Smooth muscle cell of the brain vasculature (primary cell): ENCODE measurements at regions not wholly inside any gene's neighbourhood (a gene's known extent, or its start where the extent isn't known, plus 50 kb on each side); places are given as distances from the start of the nearest gene placed in this dataset.

Source experiments
- DNase-seq: peaks from one replicate; pipeline ENCODE4 v3.0.0-alpha.2; 2012; ENCODE audit warnings: low read depth, low spot score

GRCh38 chr16:87126403-87127025, 190.7 kb downstream of the C16orf95 start:
- no peak for DNase-seq

- DNase-seq, result peak; percentile 91
Observed at GRCh38 chr16:87127061-87127765, 190.0 kb downstream of the C16orf95 start.

- DNase-seq, result no peak
Observed at GRCh38 chr16:87127766-87128147, 189.4 kb downstream of the C16orf95 start.

DNA sequence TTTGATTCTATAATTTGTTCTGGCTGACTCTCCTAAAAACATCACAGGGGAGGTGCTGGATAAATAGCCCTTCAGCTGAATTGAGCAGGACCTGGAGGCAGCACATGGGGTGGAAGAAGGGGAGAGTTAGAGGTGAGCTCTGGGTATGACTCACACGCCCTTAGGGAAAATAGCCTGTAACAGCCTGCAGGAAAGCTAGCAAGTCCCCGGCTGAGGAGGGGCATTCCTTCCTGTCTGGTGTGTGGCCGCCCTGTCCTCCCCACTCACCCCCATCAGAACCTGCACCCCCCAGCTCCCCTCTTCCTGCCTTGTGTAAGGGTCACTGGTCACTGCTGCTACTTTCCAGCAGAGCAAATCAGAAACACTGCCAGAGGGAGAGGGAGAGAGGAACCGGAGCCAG, 187.4 kb downstream of the C16orf95 start:
- peak; percentile 78 for DNase-seq

DNA sequence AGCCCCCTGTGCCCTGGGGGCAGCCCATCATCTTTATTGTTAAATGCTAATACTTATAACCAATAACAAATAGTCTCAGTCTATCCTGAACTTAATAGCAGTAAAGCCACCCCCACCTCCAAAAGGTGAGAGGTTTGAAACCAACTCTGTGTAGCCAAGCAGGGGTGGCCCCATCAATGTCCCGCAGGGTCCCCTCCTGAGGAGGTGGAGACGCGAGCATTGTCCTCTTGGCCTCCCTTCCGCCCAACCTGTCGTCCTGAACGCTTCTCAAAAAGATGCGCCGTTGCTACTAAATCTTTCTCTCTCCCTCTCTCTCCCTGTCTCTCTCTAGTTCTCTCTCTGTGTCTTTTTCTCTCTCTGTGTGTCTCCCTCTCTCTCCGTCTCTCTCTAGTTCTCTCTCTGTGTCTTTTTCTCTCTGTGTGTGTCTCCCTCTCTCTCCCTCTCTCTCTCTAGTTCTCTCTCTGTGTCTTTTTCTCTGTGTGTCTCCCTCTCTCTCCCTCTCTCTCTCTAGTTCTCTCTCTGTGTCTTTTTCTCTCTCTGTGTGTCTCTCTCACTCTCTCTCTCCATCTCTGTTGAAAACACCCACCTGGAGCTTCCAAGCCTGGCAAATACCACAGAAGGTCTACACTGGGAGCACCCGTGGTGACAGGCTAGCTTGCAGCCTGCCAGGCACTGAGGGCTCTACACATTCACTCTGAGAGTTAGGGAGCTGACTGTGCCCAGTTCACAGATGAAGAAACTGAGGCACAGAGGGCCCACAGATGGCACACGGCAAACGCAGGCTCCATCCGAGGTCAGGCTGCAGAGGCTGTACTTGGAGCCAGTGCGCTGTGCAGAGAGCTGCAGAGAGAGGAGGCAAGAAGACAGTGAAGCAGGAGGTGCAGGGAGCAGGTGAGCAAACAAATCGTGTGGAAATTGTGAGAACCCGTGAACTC, 185.9 kb downstream of the C16orf95 start:
- no peak for DNase-seq

GRCh38 chr16:87131996-87132345, 185.2 kb downstream of the C16orf95 start:
- DNase-seq, result no peak

DNA sequence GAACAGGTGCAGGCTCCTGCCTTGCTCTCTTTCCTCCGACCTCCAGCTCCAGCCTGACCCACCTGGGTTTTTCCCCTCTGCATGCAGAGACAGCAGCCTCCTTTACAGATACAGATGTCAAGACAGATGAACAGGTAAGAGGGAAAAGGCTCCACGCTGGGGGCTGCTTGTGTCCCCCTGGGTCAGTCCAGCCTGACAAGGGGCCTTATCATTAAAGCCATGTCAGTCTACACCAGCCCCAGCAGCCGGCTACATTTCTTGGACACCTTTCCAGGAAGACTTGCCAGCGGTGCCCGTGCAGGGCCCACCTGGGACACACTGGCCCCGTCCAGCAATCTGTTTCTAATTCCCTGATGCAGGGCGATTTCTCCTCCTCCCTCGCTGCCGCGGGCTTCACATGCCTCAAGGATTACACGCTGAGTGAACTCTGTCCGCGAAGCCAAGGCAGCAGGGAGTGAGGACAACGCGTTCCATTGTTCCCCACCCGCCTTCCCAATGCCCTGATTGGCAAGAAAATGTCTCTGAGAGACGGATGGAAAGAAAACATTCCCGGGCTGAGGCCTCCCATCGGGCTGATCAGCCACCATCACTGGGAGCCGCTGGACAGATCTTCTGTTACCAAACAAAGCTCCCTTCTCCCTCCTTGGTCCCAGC, 184.7 kb downstream of the C16orf95 start:
- peak; percentile 95 for DNase-seq

GRCh38 chr16:87133112-87133850, 183.9 kb downstream of the C16orf95 start:
- no peak for DNase-seq

DNA sequence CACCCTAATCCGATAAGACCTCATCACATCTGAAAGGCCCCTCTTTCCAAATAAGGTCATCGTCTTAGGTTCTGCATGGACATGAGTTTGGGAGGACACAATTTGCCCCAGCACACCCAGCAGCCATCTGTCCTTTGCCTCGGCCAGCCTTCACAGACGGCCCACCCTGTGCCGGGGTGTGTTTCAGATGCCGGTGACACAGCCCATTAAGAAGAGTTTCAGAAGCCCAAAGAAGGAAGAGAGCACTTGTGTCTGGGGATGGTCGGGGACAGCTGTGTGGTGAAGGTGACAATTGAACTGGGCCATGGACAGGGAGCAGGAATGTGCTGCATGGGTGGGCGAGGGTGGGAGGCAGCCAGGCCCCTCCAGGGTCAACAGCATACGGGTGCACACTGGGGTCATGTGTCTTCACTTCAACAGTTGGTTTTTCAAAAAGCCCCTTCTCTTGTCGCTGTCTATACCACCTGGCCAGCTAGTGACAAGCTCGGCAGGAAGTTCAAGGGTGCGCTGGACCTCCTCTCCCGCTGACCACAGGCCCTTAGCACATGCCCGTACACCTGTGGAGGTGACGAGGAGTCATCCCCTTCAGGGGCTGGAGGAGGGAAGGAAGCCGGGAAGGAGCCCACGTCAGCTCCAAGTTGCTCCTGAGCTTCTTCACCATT, 183.1 kb downstream of the C16orf95 start:
- DNase-seq, result no peak

- DNase-seq, result no peak
Observed at GRCh38 chr16:87134628-87134995, 182.6 kb downstream of the C16orf95 start.

DNA sequence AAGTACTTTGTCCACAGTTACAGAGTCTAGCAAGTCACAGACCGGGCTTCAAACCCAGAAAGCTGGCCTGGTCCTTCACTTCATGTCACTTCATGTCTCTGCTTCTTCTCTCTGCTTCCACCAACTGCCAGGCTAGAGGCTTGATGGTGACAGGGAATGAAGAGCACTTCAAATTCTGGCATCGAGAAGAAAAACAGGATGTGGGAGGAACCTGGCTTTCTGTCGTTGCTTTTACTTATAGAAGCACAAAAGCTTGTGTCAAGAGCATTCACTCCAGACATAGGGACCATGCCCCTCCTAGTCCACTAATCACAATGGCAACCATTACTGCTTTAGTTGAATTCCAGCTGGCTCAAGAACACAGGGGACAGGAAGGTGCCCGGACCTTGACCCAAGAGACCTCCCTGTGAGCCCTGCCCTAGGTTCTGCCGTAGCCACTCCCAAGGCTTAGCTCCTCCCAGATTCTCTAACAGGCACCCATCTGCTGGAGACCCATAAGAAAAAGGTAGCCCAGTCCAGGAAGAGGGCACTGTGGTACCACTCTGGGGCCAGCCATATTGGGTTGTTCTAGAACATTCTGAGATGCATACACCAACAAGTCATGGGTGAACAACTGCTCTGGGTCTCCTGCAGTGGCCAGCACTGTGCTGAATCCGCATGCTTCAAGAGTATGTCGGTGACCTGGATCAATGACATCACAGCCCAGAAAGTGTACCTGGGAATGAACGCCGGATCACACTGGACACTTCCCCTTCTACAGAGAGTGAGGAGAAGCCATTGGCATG, 181.8 kb downstream of the C16orf95 start:
- DNase-seq, result no peak

GRCh38 chr16:87138316-87138715, 178.9 kb downstream of the C16orf95 start:
- DNase-seq, result no peak

DNA sequence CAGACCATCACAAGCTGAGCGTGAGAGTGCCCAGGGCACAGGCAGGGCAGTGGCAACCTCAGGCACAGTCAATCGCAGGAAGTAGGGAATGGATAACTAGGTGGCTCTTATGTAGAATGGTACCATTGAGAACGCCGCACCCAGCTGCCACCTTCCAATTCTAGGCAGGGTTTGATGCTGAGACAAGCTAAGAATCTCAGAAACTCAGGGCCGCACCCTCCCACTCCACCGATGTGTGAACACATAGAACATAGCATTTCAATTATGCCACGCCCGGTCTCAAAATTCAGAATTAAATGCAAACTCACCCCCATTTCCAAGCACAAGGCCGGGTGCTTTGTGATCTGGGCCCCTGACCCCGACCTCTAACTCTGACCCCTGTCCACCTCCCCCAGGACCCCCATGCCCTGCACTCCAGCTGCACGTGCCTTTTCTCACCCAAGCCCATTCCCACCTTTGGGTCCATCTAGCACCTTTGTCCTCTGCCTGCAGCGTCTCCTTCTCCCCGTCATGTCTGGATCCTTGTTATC, 178.4 kb downstream of the C16orf95 start:
- no peak for DNase-seq

- peak; percentile 62 for DNase-seq
Observed at GRCh38 chr16:87140211-87141200, 176.7 kb downstream of the C16orf95 start.

GRCh38 chr16:87141402-87141801, 175.8 kb downstream of the C16orf95 start:
- no peak for DNase-seq

DNA sequence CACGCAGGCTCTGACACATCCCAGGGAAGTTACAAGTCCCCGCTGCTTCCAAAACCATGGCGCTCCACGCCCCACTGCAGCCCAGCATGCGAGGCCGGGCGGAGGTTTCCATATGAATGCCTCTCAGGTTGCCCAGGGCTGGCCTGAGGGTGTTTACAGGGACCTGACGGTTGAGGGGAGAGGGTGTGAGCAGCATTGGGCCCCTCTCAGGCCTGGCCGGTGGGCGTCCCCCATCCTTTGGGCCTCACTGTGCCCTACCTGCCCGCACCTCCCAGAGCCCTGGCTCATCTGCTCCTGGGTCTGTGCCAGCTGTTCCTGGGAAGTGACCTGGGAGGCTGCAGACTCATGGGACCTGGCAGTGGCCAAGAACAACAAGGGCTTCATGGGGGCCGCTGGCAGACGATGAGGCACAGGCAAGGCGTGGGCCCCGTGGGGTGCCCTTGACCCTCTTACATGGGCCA, 173.5 kb downstream of the C16orf95 start:
- DNase-seq, result peak; percentile 69

- no peak for DNase-seq
Observed at GRCh38 chr16:87144232-87144631, 173.0 kb downstream of the C16orf95 start.
